ENCODE measurements at regions not wholly inside any gene's neighbourhood (a gene's known extent, or its start where the extent isn't known, plus 50 kb on each side); places are given as distances from the start of the nearest gene placed in this dataset.

DNA sequence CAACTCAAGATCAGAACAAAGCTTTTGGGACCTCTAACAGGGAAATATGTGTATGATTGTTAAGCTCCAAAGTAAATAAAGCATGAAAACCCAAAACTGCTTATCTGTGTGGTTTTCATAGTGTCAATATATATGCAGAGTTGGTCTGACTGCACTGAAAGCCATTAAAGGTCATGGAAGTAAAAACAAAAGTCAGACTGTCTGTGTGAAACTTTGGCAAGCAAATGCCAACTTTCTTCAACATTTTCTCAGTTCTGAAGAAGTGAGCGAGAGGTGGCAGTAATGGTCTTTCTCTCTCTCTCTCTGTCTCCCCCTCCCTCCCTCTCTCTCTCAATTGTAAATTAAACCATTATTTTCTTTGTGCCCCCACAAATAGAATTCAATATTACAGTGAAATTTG lies 100.1 kb upstream of the S1PR1 start:
- TF ChIP-seq, protein P1, sequence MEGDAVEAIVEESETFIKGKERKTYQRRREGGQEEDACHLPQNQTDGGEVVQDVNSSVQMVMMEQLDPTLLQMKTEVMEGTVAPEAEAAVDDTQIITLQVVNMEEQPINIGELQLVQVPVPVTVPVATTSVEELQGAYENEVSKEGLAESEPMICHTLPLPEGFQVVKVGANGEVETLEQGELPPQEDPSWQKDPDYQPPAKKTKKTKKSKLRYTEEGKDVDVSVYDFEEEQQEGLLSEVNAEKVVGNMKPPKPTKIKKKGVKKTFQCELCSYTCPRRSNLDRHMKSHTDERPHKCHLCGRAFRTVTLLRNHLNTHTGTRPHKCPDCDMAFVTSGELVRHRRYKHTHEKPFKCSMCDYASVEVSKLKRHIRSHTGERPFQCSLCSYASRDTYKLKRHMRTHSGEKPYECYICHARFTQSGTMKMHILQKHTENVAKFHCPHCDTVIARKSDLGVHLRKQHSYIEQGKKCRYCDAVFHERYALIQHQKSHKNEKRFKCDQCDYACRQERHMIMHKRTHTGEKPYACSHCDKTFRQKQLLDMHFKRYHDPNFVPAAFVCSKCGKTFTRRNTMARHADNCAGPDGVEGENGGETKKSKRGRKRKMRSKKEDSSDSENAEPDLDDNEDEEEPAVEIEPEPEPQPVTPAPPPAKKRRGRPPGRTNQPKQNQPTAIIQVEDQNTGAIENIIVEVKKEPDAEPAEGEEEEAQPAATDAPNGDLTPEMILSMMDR (conservative IDR thresholded peaks at IDR 0.05; ENCODE audit: low read length): peak; percentile 79
- no peak for TF ChIP-seq EZH2phosphoT487 (IDR thresholded peaks at IDR 0.05; ENCODE audit: borderline replicate concordance, low read depth, low read length)
